ENCODE measurements at regions not wholly inside any gene's neighbourhood (a gene's known extent, or its start where the extent isn't known, plus 50 kb on each side); places are given as distances from the start of the nearest gene placed in this dataset.

DNA sequence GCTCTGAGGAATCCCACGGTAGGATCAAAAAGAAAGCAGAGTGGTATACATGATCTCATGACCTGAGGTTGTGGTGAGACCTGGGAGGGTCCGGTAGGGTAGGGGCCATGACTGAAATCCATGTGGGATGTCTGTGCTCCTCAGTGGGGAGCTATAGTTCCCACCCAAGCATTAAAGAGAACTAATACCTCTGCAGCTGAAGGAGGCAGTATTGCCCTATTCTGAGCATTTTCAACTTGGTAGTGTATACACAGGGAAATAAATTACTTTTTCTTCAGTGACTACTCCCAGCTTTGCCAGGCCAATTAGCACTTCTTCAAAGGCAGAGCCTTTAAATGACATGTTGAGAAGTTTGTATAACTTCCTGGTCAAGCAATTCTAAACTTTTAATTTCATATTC lies 613.8 kb downstream of the KCNH5 start:
- Histone ChIP-seq H3K4me3 (ENCODE audit: low read depth, low read length) (no peak overlapping the region), H3K27ac (no peak overlapping the region), H3K27me3 (ENCODE audit: insufficient read depth, low read depth, severe bottlenecking) (no peaks in the 10 kb centered on the region), H3K36me3 (no peaks in the 10 kb centered on the region), H3K9me3 (ENCODE audit: severe bottlenecking) (peaks cover 20% of the 10 kb centered on the region)
- TF ChIP-seq, protein P1, sequence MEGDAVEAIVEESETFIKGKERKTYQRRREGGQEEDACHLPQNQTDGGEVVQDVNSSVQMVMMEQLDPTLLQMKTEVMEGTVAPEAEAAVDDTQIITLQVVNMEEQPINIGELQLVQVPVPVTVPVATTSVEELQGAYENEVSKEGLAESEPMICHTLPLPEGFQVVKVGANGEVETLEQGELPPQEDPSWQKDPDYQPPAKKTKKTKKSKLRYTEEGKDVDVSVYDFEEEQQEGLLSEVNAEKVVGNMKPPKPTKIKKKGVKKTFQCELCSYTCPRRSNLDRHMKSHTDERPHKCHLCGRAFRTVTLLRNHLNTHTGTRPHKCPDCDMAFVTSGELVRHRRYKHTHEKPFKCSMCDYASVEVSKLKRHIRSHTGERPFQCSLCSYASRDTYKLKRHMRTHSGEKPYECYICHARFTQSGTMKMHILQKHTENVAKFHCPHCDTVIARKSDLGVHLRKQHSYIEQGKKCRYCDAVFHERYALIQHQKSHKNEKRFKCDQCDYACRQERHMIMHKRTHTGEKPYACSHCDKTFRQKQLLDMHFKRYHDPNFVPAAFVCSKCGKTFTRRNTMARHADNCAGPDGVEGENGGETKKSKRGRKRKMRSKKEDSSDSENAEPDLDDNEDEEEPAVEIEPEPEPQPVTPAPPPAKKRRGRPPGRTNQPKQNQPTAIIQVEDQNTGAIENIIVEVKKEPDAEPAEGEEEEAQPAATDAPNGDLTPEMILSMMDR (IDR thresholded peaks at IDR 0.05; ENCODE audit: low read depth, low read length): peak; percentile 6; the same call in 1 of the 2 replicates
- DNase-seq: no peak

DNA sequence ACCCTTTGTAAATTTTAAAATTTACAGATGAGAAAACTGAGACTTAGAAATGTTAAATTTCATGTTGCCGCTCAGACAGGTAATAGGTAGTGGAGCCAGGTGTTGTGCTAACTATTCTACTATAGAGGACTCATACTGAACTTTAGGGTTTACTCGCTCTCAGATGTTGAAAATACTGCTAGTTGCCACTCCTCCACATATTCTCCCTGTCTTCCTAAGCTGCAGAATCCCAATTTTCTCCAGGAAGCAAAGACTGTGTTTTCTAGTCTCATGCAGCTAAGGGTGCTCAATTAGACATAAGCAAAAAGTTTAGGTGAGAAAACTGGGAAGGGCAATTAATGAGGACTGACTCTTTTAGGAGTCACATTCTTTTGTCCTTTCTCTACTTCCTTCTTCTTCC lies 612.3 kb downstream of the KCNH5 start:
- Histone ChIP-seq H3K9me3 (ENCODE audit: severe bottlenecking) (peaks cover 20% of the 10 kb centered on the region), H3K4me3 (ENCODE audit: low read depth, low read length) (no peak overlapping the region), H3K27me3 (ENCODE audit: insufficient read depth, low read depth, severe bottlenecking) (no peaks in the 10 kb centered on the region), H3K36me3 (no peaks in the 10 kb centered on the region), H3K27ac (no peak overlapping the region)
- TF ChIP-seq, protein P1 (IDR thresholded peaks at IDR 0.05; ENCODE audit: low read depth, low read length): no peak
- DNase-seq: no peak

DNA sequence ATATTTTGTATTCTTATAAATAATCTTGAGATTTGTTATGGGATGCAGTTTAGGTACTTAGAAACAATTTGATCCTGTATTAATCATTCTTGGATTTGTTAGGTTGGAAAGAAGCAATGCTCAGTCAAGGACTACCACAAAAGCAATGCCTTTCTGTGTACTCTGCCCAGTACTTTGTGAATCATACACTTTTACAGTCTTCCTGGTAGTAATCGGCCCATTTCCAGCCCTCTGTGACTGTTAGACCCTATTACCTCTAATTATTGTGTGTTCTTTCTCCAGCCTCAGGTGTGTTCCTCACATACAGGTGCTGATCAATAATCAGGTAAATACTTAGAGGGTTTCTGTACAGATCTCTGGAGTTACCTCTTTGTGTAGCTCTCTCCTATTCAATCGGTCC lies 609.0 kb downstream of the KCNH5 start:
- H3K36me3 ChIP-seq: no peaks in the 10 kb centered on the region
- no peak overlapping the region for H3K27ac ChIP-seq
- TF ChIP-seq, protein P1 (IDR thresholded peaks at IDR 0.05; ENCODE audit: low read depth, low read length): no peak
- H3K4me3 ChIP-seq (ENCODE audit: low read depth, low read length): no peak overlapping the region
- no peak for DNase-seq
- H3K9me3 ChIP-seq (ENCODE audit: severe bottlenecking): peaks cover 19% of the 10 kb centered on the region
- H3K27me3 ChIP-seq (ENCODE audit: insufficient read depth, low read depth, severe bottlenecking): no peaks in the 10 kb centered on the region

DNA sequence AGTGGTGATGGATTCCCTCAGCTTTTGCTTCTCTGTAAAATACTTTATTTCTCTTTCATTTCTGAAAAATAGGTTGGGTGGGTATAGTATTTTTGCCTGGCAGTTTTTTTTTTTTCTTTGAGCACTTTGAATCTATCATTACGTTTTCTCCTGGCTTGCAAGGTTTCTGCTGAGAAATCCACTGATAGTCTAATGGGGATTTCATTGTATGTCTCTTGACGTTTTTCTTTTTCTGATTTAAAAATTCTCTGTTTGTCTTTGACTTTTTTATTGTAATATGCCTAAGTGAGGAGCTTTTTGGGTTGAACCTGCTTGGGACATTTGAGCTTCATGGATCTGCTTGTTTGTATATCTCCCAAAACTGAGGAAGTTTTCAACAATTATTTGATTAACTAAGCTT lies 606.0 kb downstream of the KCNH5 start:
- Histone ChIP-seq H3K36me3 (no peaks in the 10 kb centered on the region), H3K27me3 (ENCODE audit: insufficient read depth, low read depth, severe bottlenecking) (no peaks in the 10 kb centered on the region), H3K9me3 (ENCODE audit: severe bottlenecking) (peaks cover 2% of the 10 kb centered on the region), H3K27ac (no peak overlapping the region), H3K4me3 (ENCODE audit: low read depth, low read length) (no peak overlapping the region)
- TF ChIP-seq, protein P1 (IDR thresholded peaks at IDR 0.05; ENCODE audit: low read depth, low read length): no peak
- no peak for DNase-seq

DNA sequence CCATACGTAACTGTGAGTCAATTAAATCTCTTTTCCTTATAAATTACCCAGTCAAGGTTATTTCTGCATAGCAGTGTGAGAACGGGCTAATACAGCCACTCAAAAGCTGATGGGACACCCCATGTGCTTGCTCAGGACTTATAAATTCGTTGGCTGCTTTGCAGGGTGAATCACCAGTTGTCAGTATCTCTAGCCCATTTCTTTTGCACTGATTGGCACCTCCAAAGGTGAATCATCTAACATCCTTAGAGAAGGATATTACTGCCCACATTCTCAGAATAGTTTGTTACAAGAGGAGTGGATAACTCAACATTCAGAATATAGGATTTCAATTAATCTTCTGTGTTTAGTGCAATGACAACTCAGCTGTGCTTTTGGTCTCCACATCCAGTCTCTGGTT lies 601.5 kb downstream of the KCNH5 start:
- DNase-seq: no peak
- Histone ChIP-seq H3K4me3 (ENCODE audit: low read depth, low read length) (no peak overlapping the region), H3K27me3 (ENCODE audit: insufficient read depth, low read depth, severe bottlenecking) (no peaks in the 10 kb centered on the region), H3K9me3 (ENCODE audit: severe bottlenecking) (peaks cover 2% of the 10 kb centered on the region), H3K36me3 (no peaks in the 10 kb centered on the region), H3K27ac (no peak overlapping the region)
- TF ChIP-seq, protein P1 (IDR thresholded peaks at IDR 0.05; ENCODE audit: low read depth, low read length): no peak

DNA sequence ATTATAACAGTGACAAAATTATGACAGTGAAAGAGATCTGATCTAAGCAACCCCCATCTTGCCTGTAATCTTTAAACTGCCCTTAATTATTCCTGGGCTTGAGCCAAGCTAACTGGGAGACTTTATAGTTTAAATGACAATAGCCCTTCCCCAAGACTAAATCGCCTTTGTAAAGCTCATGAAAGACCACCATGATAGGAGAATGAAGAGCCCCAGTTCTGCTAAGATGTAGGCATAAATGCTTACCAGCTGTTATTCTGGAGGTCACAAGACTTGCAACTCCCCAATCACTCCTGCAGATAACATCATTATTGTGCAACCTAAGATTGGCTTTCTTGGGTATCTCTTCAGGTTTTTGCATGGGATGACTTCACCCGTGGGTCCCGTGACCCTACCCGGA lies 599.7 kb downstream of the KCNH5 start:
- DNase-seq: no peak
- Histone ChIP-seq H3K9me3 (ENCODE audit: severe bottlenecking) (peaks cover 2% of the 10 kb centered on the region), H3K4me3 (ENCODE audit: low read depth, low read length) (no peak overlapping the region), H3K36me3 (no peaks in the 10 kb centered on the region), H3K27me3 (ENCODE audit: insufficient read depth, low read depth, severe bottlenecking) (no peaks in the 10 kb centered on the region), H3K27ac (no peak overlapping the region)
- TF ChIP-seq, protein P1 (IDR thresholded peaks at IDR 0.05; ENCODE audit: low read depth, low read length): no peak
